Heart left ventricle (tissue), 16 donors: ENCODE measurements at regions not wholly inside any gene's neighbourhood (a gene's known extent, or its start where the extent isn't known, plus 50 kb on each side); places are given as distances from the start of the nearest gene placed in this dataset.

ENCODE experiments used
- ATAC-seq, 4 donors: fragments of 200-7000 bp; cut with Tn5 transposase; one replicate each; pipeline ENCODE4 v1.9.1; 2020 to 2022; ENCODE audit warnings: moderate library complexity in 4 of 4, mild to moderate bottlenecking in 3 of 4, moderate number of reproducible peaks in 1 of 4
- DNase-seq, 5 donors: peaks; one replicate each; pipeline ENCODE4 v3.0.0-alpha.2; 2020
- H3K27ac ChIP-seq, 12 donors: fragments of 200-600 bp; sonication (generic) in 4 of 12; one replicate each; pipeline versions ENCODE4 v1.5.0 to v1.8.0; 2016 to 2022; ENCODE audit warnings: mild to moderate bottlenecking in 2 of 12
- H3K27me3 ChIP-seq, 9 donors: fragments of 200-600 bp; sonication (generic) in 2 of 9; one replicate each; pipeline versions ENCODE4 v1.5.1 to v1.8.0; 2016 to 2022; ENCODE audit warnings: mild to moderate bottlenecking in 3 of 9
- H3K36me3 ChIP-seq, 9 donors: fragments of 200-600 bp; sonication (generic) in 2 of 9; one replicate each; pipeline versions ENCODE4 v1.5.0 to v1.8.0; 2018 to 2022; ENCODE audit warnings: mild to moderate bottlenecking in 2 of 9
- H3K4me1 ChIP-seq, 12 donors: fragments of 200-600 bp; sonication (generic) in 4 of 12; one replicate each; pipeline versions ENCODE4 v1.5.0 to v1.8.0; 2016 to 2022; ENCODE audit warnings: mild to moderate bottlenecking in 3 of 12
- H3K4me3 ChIP-seq, 12 donors: fragments of 200-600 bp; sonication (generic) in 4 of 12; one replicate each; pipeline versions ENCODE4 v1.5.0 to v1.8.0; 2017 to 2022; ENCODE audit warnings: mild to moderate bottlenecking in 9 of 12, moderate library complexity in 4 of 12
- H3K9me3 ChIP-seq, 12 donors: fragments of 200-600 bp; sonication (generic) in 4 of 12; one replicate each; pipeline versions ENCODE4 v1.5.0 to v1.8.0; 2016 to 2022; ENCODE audit warnings: mild to moderate bottlenecking in 1 of 12
- POLR2A ChIP-seq, 2 donors: fragments of 450-650 bp; IDR thresholded peaks; one replicate each; pipeline ENCODE4 v1.6.1; 2017; ENCODE audit warnings: antibody characterized with exemption in 2 of 2, mild to moderate bottlenecking in 2 of 2, moderate library complexity in 2 of 2
- WGBS, 4 donors: extraction: QIAGEN DNeasy Blood & Tissue Kit in 2 of 4; methylation state at CpG; one replicate each; pipeline versions ENCODE4 v1.1.5 to v1.1.7; 2013 to 2018; 5-methylcytosine and 5-hydroxymethylcytosine counted together
- intact Hi-C, 10 donors: fragments of 100-400 bp; cut with DNase I; formaldehyde crosslinking; loops; one replicate each; pipeline versions ENCODE4 v1.11.1 to v1.14.2; 2022
- TF ChIP-seq, protein P1 (sequence below), 12 donors: fragments of 200-600 bp; sonication (generic) in 4 of 12; IDR thresholded peaks; one replicate each; pipeline versions ENCODE4 v1.5.0 to v1.8.0; 2018 to 2022; ENCODE audit warnings: antibody characterized with exemption in 12 of 12, mild to moderate bottlenecking in 5 of 12
- donor health status: ischemic (EF 13 %, LVEDD 7.1; RV severe dilation, severe dysfunction).
- donor health status: healthy with polysubstance abuse.
- donor health status: DM: no; HTN: yes; CAD: no.
- donor health status: DM: no; HTN: no; CAD: no.
- donor health status: ischemic (EF 25% LVEDD 6.9; RV normal size, moderate dysfunction).
- donor health status: ischemic (EF 25% LVEDD 5.7; RV mildly dilated, moderate dysfunction).
- donor health status: healthy.
- donor health status: DM: yes; HTN: yes; CAD: no.
- donor health status: ischemic (EF 35%, LVEDD 5.7; RV mildly dilated, moderate dysfunction).
- donor health status: nonischemic (EF 11% LVEDD 7.7; RV severe dilation, severe dysfunction).
- donor health status: DM: yes; HTN: yes; CAD: no.
- donor health status: PGD.
- donor health status: ischemic (EF 29% LVEDD 5.4; RV normal size, mild dysfunction).
- donor health status: nonischemic (EF 23%, LVEDD 6.1; RV moderate dilation, normal function).

DNA sequence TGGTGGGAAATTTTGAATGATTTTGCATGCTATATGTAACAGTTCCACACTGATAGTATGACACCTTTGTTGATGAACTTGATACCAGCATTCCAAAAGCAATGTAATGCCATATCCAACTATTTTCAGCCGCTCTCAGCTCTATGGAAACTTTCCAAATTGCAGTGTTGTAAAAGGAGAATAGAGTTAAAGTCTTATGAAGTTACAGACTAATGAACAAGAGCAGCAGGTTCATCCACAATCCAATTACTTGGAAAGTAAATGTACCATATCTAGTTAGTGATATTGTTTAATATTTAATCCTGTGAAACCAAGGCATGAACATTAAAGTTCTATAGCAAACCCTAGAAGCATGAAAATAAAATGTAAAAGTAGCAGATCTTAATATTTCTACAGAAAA, 418.2 kb downstream of the TUSC1 start:
- TF ChIP-seq, protein P1, sequence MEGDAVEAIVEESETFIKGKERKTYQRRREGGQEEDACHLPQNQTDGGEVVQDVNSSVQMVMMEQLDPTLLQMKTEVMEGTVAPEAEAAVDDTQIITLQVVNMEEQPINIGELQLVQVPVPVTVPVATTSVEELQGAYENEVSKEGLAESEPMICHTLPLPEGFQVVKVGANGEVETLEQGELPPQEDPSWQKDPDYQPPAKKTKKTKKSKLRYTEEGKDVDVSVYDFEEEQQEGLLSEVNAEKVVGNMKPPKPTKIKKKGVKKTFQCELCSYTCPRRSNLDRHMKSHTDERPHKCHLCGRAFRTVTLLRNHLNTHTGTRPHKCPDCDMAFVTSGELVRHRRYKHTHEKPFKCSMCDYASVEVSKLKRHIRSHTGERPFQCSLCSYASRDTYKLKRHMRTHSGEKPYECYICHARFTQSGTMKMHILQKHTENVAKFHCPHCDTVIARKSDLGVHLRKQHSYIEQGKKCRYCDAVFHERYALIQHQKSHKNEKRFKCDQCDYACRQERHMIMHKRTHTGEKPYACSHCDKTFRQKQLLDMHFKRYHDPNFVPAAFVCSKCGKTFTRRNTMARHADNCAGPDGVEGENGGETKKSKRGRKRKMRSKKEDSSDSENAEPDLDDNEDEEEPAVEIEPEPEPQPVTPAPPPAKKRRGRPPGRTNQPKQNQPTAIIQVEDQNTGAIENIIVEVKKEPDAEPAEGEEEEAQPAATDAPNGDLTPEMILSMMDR (IDR thresholded peaks at IDR 0.05), result no peak
- TF ChIP-seq POLR2A (IDR thresholded peaks at IDR 0.05), result no peak
- WGBS, 4 donors, result 58 to 71% (median 67%) methylated on average over 1 of the region's 1 CpG
- H3K4me1 ChIP-seq, result no peaks in the 10 kb centered on the region
- no peak overlapping the region for H3K27ac ChIP-seq
- no peaks in the 10 kb centered on the region for H3K27me3 ChIP-seq
- DNase-seq (no peak), ATAC-seq (no peak)
- H3K36me3 ChIP-seq, result no peaks in the 10 kb centered on the region
- H3K4me3 ChIP-seq, result no peak overlapping the region
- intact Hi-C loops, result loop anchor here in 1 of 10 donors (10.0 kb wide), 1 partner anchor 55 kb away; no protein-coding TSS in a partner anchor
- H3K9me3 ChIP-seq, result peaks cover 0 to 3% (median 0%) of the 10 kb centered on the region in 12 donors

- Histone ChIP-seq H3K4me3 (no peak overlapping the region), H3K36me3 (no peaks in the 10 kb centered on the region), H3K9me3 (peaks cover 0 to 3% (median 0%) of the 10 kb centered on the region in 12 donors), H3K27ac (no peak overlapping the region), H3K4me1 (no peaks in the 10 kb centered on the region), H3K27me3 (no peaks in the 10 kb centered on the region)
- DNase-seq, result no peak
- WGBS, 4 donors, result 81 to 94% (median 89%) methylated on average over 5 of the region's 5 CpGs
- intact Hi-C loops, result no loop called here
- ATAC-seq, result no peak
- TF ChIP-seq POLR2A (IDR thresholded peaks at IDR 0.05), result no peak
- TF ChIP-seq, protein P1 (IDR thresholded peaks at IDR 0.05), result no peak
Observed at GRCh38 chr9:25255216-25255615, 423.0 kb downstream of the TUSC1 start.

- intact Hi-C loops, result no loop called here
- WGBS, 4 donors, result 42 to 58% (median 51%) methylated on average over 2 of the region's 2 CpGs
- Histone ChIP-seq H3K4me1 (no peaks in the 10 kb centered on the region), H3K4me3 (no peak overlapping the region), H3K27me3 (no peaks in the 10 kb centered on the region), H3K9me3 (peaks cover 0 to 9% (median 0%) of the 10 kb centered on the region in 12 donors), H3K36me3 (no peaks in the 10 kb centered on the region), H3K27ac (no peak overlapping the region)
- TF ChIP-seq, protein P1 (IDR thresholded peaks at IDR 0.05), result no peak
- TF ChIP-seq POLR2A (IDR thresholded peaks at IDR 0.05), result no peak
- ATAC-seq (no peak), DNase-seq (no peak)
Observed at GRCh38 chr9:25254051-25254450, 424.2 kb downstream of the TUSC1 start.

GRCh38 chr9:25241421-25241820, 436.8 kb downstream of the TUSC1 start:
- intact Hi-C loops, result no loop called here
- peaks cover 0 to 5% (median 0%) of the 10 kb centered on the region in 12 donors for H3K9me3 ChIP-seq
- TF ChIP-seq, protein P1 (IDR thresholded peaks at IDR 0.05), result no peak
- no peak for TF ChIP-seq POLR2A (IDR thresholded peaks at IDR 0.05)
- ATAC-seq (no peak), DNase-seq (no peak)
- H3K4me1 ChIP-seq, result no peaks in the 10 kb centered on the region
- no peaks in the 10 kb centered on the region for H3K36me3 ChIP-seq
- no peaks in the 10 kb centered on the region for H3K27me3 ChIP-seq
- 55 to 67% (median 61%) methylated on average over 3 of the region's 3 CpGs for WGBS, 4 donors
- no peak overlapping the region for H3K27ac ChIP-seq
- no peak overlapping the region for H3K4me3 ChIP-seq
